Kidney (tissue), 13 donors: ENCODE measurements at regions not wholly inside any gene's neighbourhood (a gene's known extent, or its start where the extent isn't known, plus 50 kb on each side); places are given as distances from the start of the nearest gene placed in this dataset.
"Not testable (repeated sequence)": the region's sequence is repeated elsewhere in the genome, so short reads cannot be mapped to it uniquely, and the experiment has no call there.

Experiments used
- DNase-seq, 5 donors: peaks; one replicate each; pipeline ENCODE4 v3.0.0-alpha.2; 2013 to 2020
- FAIRE-seq: peaks from 2 replicates; lab custom pipeline; 2012; peaks lifted over from hg19 to GRCh38; lab: Jason Lieb, UNC
- H3K27ac ChIP-seq, 2 donors: one replicate each; pipeline ENCODE4 v1.7.0; 2013; ENCODE audit warnings: low read depth in 2 of 2, low read length in 2 of 2, inconsistent platforms in 1 of 2
- H3K27me3 ChIP-seq: one replicate; pipeline ENCODE4 v1.7.1; 2013; ENCODE audit warnings: low read length, inconsistent platforms; ENCODE audit not compliant: control insufficient read depth, insufficient read depth
- H3K36me3 ChIP-seq, 3 donors: one replicate each; pipeline versions ENCODE4 v1.7.0 to v1.7.1; 2013; ENCODE audit warnings: low read length in 3 of 3, control low read depth in 1 of 3, inconsistent platforms in 1 of 3; ENCODE audit not compliant: insufficient read depth in 3 of 3, control insufficient read depth in 2 of 3
- H3K4me1 ChIP-seq, 3 donors: one replicate each; pipeline versions ENCODE4 v1.7.0 to v1.7.1; 2013; ENCODE audit warnings: low read length in 3 of 3, inconsistent platforms in 1 of 3, low read depth in 1 of 3; ENCODE audit not compliant: control insufficient read depth in 2 of 3, insufficient read depth in 2 of 3
- H3K4me3 ChIP-seq, 3 donors: one replicate each; pipeline versions ENCODE4 v1.7.0 to v1.8.1; 2013; ENCODE audit warnings: low read length in 3 of 3, control low read depth in 1 of 3, inconsistent platforms in 1 of 3
- H3K9ac ChIP-seq, 3 donors: one replicate each; pipeline versions ENCODE4 v1.7.0 to v1.7.1; 2013; ENCODE audit warnings: low read length in 3 of 3, control low read depth in 1 of 3, inconsistent platforms in 1 of 3
- H3K9me3 ChIP-seq, 3 donors: one replicate each; pipeline versions ENCODE4 v1.7.0 to v1.7.1; 2013; ENCODE audit warnings: low read length in 3 of 3, control low read depth in 1 of 3, inconsistent platforms in 1 of 3; ENCODE audit not compliant: control insufficient read depth in 2 of 3, insufficient read depth in 1 of 3
- intact Hi-C: fragments of 100-400 bp; cut with DNase I; formaldehyde crosslinking; loops from one replicate; pipeline ENCODE4 v1.11.1; 2022
- TF ChIP-seq, protein P1 (sequence below): IDR thresholded peaks from 3 replicates; pipeline ENCODE4 v1.5.1; 2012; ENCODE audit warnings: mild to moderate bottlenecking, moderate library complexity, borderline replicate concordance; ENCODE audit not compliant: insufficient read depth; ENCODE audit errors: extremely low read depth
- donor health status: control.
- donor health status: control.
- donor health status: control.
- donor health status: control.
- donor health status: control.
- donor health status: DM: yes; HTN: yes; CAD: no.
- donor health status: Normal renal cell carcinoma (clear cell type).

DNA sequence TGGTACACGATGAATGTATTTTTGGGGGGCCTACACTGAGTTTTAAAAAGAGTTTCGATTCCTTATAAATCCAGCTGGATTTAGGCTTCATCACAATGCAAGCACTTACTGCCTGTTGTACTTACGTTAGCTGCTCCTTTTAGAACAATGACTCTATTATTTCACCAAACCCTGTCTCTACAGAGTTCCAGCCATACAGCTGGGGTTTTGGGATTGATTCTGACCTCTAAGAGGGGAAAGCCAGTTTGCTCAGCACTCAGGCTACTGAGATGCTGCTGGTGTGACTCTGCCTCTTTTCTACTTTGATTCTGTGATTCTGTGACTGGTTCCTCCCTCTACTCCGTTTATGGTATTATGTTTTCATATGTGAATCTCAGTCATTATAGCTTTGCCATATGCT, 329.7 kb downstream of the ABCC12 start:
- Histone ChIP-seq H3K36me3 (no peaks in the 10 kb centered on the region), H3K9me3 (no peaks in the 10 kb centered on the region), H3K4me1 (no peaks in the 10 kb centered on the region), H3K27ac (no peak overlapping the region), H3K4me3 (no peak overlapping the region), H3K9ac (no peak overlapping the region), H3K27me3 (no peaks in the 10 kb centered on the region)
- TF ChIP-seq, protein P1, sequence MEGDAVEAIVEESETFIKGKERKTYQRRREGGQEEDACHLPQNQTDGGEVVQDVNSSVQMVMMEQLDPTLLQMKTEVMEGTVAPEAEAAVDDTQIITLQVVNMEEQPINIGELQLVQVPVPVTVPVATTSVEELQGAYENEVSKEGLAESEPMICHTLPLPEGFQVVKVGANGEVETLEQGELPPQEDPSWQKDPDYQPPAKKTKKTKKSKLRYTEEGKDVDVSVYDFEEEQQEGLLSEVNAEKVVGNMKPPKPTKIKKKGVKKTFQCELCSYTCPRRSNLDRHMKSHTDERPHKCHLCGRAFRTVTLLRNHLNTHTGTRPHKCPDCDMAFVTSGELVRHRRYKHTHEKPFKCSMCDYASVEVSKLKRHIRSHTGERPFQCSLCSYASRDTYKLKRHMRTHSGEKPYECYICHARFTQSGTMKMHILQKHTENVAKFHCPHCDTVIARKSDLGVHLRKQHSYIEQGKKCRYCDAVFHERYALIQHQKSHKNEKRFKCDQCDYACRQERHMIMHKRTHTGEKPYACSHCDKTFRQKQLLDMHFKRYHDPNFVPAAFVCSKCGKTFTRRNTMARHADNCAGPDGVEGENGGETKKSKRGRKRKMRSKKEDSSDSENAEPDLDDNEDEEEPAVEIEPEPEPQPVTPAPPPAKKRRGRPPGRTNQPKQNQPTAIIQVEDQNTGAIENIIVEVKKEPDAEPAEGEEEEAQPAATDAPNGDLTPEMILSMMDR: no peak
- DNase-seq (no peak), FAIRE-seq (no peak)
- intact Hi-C loops: no loop called here

- Histone ChIP-seq H3K36me3 (no peaks in the 10 kb centered on the region), H3K27me3 (no peaks in the 10 kb centered on the region), H3K27ac (no peak overlapping the region), H3K4me1 (no peaks in the 10 kb centered on the region), H3K9me3 (no peaks in the 10 kb centered on the region), H3K4me3 (no peak overlapping the region), H3K9ac (no peak overlapping the region)
- intact Hi-C loops: no loop called here
- FAIRE-seq: no peak
- TF ChIP-seq, protein P1: no peak
- DNase-seq: no peak
These were observed 338.7 kb downstream of the ABCC12 start for GRCh38 chr16:47817048-47817447.

GRCh38 chr16:47816511-47816910, 339.3 kb downstream of the ABCC12 start:
- DNase-seq (no peak), FAIRE-seq (no peak)
- TF ChIP-seq, protein P1: no peak
- Histone ChIP-seq H3K4me1 (no peaks in the 10 kb centered on the region), H3K9me3 (no peaks in the 10 kb centered on the region), H3K4me3 (no peak overlapping the region), H3K9ac (no peak overlapping the region), H3K36me3 (no peaks in the 10 kb centered on the region), H3K27me3 (no peaks in the 10 kb centered on the region), H3K27ac (no peak overlapping the region)
- intact Hi-C loops: no loop called here

DNA sequence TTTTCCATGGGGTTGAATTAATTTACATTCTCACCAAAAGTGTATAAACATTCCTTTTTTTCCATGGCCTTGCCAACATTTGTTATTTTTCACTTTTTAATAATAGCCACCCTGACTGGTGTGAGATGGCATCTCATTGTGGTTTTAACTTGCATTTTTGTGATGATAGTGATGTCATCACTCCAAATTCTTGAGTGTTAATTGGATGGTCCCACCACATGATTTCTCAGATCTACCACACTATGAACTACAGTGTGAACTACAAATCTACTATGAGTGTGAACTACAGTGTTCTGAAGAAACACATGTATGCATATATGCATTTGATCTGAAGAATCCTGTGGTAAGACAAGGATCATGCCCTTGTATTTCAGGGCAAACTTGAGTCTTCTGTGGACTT, 340.1 kb downstream of the ABCC12 start:
- Histone ChIP-seq H3K27ac (no peak overlapping the region), H3K9me3 (no peaks in the 10 kb centered on the region), H3K9ac (no peak overlapping the region), H3K4me3 (no peak overlapping the region), H3K36me3 (no peaks in the 10 kb centered on the region), H3K27me3 (no peaks in the 10 kb centered on the region), H3K4me1 (no peaks in the 10 kb centered on the region)
- no peak for FAIRE-seq
- TF ChIP-seq, protein P1: no peak
- no peak for DNase-seq
- intact Hi-C loops: no loop called here

DNA sequence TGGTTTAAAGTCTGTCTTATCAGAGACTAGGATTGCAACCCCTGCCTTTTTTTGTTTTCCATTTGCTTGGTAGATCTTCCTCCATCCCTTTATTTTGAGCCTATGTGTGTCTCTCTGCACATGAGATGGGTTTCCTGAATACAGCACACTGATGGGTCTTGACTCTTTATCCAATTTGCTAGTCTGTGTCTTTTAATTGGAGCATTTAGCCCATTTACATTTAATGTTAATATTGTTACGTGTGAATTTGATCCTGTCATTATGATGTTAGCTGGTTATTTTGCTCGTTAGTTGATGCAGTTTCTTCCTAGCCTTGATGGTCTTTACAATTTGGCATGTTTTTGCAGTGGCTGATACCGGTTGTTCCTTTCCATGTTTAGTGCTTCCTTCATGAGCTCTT, 344.0 kb downstream of the ABCC12 start:
- H3K27me3 ChIP-seq, H3K9me3 ChIP-seq, H3K27ac ChIP-seq, H3K9ac ChIP-seq, H3K4me3 ChIP-seq, DNase-seq, H3K4me1 ChIP-seq, H3K36me3 ChIP-seq, FAIRE-seq, intact Hi-C loops: not testable (repeated sequence)
